ENCODE measurements at regions not wholly inside any gene's neighbourhood (a gene's known extent, or its start where the extent isn't known, plus 50 kb on each side); places are given as distances from the start of the nearest gene placed in this dataset.

DNA sequence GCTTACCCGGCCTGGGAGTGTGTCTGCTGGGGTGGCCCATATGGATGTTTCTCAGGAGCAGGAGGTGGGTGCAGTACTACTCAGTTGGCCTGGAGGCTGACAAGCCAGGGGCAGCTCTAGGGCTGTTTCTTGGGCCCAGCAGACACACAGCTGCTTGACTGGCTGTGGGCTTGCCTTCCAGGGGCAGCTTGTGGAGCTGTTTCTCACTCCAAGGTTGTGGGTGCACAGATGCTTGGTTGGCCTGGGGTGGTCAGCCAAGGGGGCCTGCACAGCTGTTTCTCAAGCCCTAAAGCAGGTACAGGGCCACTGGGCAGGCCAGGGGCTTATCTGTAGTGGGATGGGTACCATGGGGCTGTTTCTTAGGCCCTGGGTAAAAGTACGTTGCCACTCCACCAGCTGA lies 1078.1 kb upstream of the ADGRL2 start:
- TF ChIP-seq, protein P1, sequence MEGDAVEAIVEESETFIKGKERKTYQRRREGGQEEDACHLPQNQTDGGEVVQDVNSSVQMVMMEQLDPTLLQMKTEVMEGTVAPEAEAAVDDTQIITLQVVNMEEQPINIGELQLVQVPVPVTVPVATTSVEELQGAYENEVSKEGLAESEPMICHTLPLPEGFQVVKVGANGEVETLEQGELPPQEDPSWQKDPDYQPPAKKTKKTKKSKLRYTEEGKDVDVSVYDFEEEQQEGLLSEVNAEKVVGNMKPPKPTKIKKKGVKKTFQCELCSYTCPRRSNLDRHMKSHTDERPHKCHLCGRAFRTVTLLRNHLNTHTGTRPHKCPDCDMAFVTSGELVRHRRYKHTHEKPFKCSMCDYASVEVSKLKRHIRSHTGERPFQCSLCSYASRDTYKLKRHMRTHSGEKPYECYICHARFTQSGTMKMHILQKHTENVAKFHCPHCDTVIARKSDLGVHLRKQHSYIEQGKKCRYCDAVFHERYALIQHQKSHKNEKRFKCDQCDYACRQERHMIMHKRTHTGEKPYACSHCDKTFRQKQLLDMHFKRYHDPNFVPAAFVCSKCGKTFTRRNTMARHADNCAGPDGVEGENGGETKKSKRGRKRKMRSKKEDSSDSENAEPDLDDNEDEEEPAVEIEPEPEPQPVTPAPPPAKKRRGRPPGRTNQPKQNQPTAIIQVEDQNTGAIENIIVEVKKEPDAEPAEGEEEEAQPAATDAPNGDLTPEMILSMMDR (IDR thresholded peaks at IDR 0.05), result no peak
- no peak for TF ChIP-seq POLR2A (IDR thresholded peaks at IDR 0.05)

All from sigmoid colon (tissue), 3 donors.